GM23248 (cell line): ENCODE measurements at regions not wholly inside any gene's neighbourhood (a gene's known extent, or its start where the extent isn't known, plus 50 kb on each side); places are given as distances from the start of the nearest gene placed in this dataset.

Experiments
- DNase-seq: peaks from one replicate; pipeline ENCODE4 v3.0.0-alpha.2; 2015
- H2AFZ ChIP-seq: fragments of 200-600 bp; sonication (generic); 2 replicates; pipeline ENCODE4 v1.6.1; 2016; ENCODE audit warnings: antibody characterized with exemption
- H3F3A ChIP-seq: fragments of 200-600 bp; sonication (generic); 2 replicates; pipeline ENCODE4 v1.6.1; 2016; ENCODE audit warnings: mild to moderate bottlenecking, antibody characterized with exemption, mixed run types; ENCODE audit not compliant: insufficient read depth
- H3K27ac ChIP-seq: fragments of 200-600 bp; sonication (generic); 2 replicates; pipeline ENCODE4 v1.5.1; 2016; ENCODE audit warnings: mild to moderate bottlenecking
- H3K27me3 ChIP-seq: fragments of 200-600 bp; sonication (generic); replicated peaks from 2 replicates; pipeline ENCODE4 v1.6.1; 2016; ENCODE audit warnings: mild to moderate bottlenecking; ENCODE audit not compliant: insufficient read depth
- H3K36me3 ChIP-seq: fragments of 200-600 bp; sonication (generic); 2 replicates; pipeline ENCODE4 v1.6.1; 2016; ENCODE audit warnings: low read depth, mild to moderate bottlenecking
- H3K4me1 ChIP-seq: fragments of 200-600 bp; sonication (generic); 2 replicates; pipeline ENCODE4 v1.6.1; 2016; ENCODE audit warnings: mild to moderate bottlenecking; ENCODE audit not compliant: insufficient read depth
- H3K4me2 ChIP-seq: fragments of 200-600 bp; sonication (generic); one replicate; pipeline ENCODE4 v1.6.1; 2016; ENCODE audit warnings: mild to moderate bottlenecking; ENCODE audit not compliant: unreplicated experiment
- H3K4me3 ChIP-seq: fragments of 200-600 bp; sonication (generic); 2 replicates; pipeline ENCODE4 v1.5.1; 2016; ENCODE audit warnings: mild to moderate bottlenecking
- H3K79me2 ChIP-seq: fragments of 200-600 bp; sonication (generic); 2 replicates; pipeline ENCODE4 v1.6.1; 2016; ENCODE audit warnings: mild to moderate bottlenecking; ENCODE audit not compliant: insufficient read depth
- H3K9ac ChIP-seq: fragments of 200-600 bp; sonication (generic); 2 replicates; pipeline ENCODE4 v1.6.1; 2016; ENCODE audit warnings: mild to moderate bottlenecking
- H3K9me2 ChIP-seq: fragments of 200-600 bp; sonication (generic); 2 replicates; pipeline ENCODE4 v1.6.1; 2016; ENCODE audit warnings: mixed run types, mild to moderate bottlenecking, moderate library complexity; ENCODE audit not compliant: insufficient read depth
- H3K9me3 ChIP-seq: fragments of 200-600 bp; sonication (generic); one replicate; pipeline ENCODE4 v1.6.1; 2017; ENCODE audit warnings: low read depth
- H4K20me1 ChIP-seq: fragments of 200-600 bp; sonication (generic); 2 replicates; pipeline ENCODE4 v1.6.0; 2016; ENCODE audit not compliant: insufficient read depth
- EZH2 ChIP-seq: fragments of 200-600 bp; sonication (generic); IDR thresholded peaks from 2 replicates; pipeline ENCODE4 v1.6.1; 2018; ENCODE audit warnings: antibody characterized with exemption, mild to moderate bottlenecking; ENCODE audit not compliant: insufficient read depth, poor library complexity, severe bottlenecking
- EZH2phosphoT487 ChIP-seq: fragments of 200-600 bp; sonication (generic); IDR thresholded peaks from 2 replicates; pipeline ENCODE4 v1.6.1; 2018; ENCODE audit warnings: antibody characterized with exemption, moderate library complexity, mild to moderate bottlenecking, low read depth; ENCODE audit not compliant: insufficient read depth
- WGBS, 2 experiments: methylation state at CpG; one replicate each; pipeline ENCODE4 v1.1.6; 2015 to 2017; ENCODE audit warnings: low lambda C conversion rate in 2 of 2, low coverage in 1 of 2; ENCODE audit errors: missing lambda C conversion rate in 2 of 2; 5-methylcytosine and 5-hydroxymethylcytosine counted together
- in situ Hi-C: fragments of 300-500 bp; cut with MboI; formaldehyde crosslinking; loops from 2 replicates; pipeline ENCODE4 v1.15.0; 2020

DNA sequence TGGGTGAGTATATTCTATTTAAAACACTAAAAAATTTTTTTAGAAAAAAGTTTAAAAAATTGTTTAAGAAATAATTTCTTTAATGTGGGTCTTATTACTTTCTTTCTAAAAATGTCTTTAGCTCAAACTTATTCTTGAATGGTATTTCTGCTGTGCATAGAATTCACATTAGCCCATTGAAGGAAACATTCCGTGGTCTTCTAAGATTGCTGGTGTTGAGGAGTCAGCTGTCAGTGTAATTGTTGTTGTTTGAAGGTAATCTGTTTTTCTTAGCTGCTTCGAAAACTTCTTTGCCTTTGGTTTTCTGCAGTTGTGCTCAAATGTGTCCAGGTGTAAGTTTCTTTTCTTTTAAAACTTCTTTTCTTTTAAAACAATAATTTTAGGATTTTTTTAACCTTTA, 85.4 kb upstream of the KLF12 start:
- DNase-seq: no peak
- no peaks in the 10 kb centered on the region for H3K36me3 ChIP-seq
- no peaks in the 10 kb centered on the region for H3K9me3 ChIP-seq
- no peak overlapping the region for H3K4me2 ChIP-seq
- no peak overlapping the region for H3K4me3 ChIP-seq
- H3F3A ChIP-seq: peaks cover 18% of the 10 kb centered on the region
- no peaks in the 10 kb centered on the region for H3K79me2 ChIP-seq
- WGBS, 2 experiments: 83 to 86% methylated on average over 2 of the region's 2 CpGs
- H3K27me3 ChIP-seq: no peaks in the 10 kb centered on the region
- H3K27ac ChIP-seq: no peak overlapping the region
- H3K4me1 ChIP-seq: peaks cover 32% of the 10 kb centered on the region
- no peaks in the 10 kb centered on the region for H4K20me1 ChIP-seq
- TF ChIP-seq EZH2phosphoT487 (no peak), EZH2 (no peak)
- no peaks in the 10 kb centered on the region for H3K9me2 ChIP-seq
- in situ Hi-C loops: no loop called here
- no peak overlapping the region for H2AFZ ChIP-seq
- no peak overlapping the region for H3K9ac ChIP-seq

- TF ChIP-seq EZH2 (no peak), EZH2phosphoT487 (no peak)
- peaks cover 32% of the 10 kb centered on the region for H3K4me1 ChIP-seq
- no peaks in the 10 kb centered on the region; the same call in 1 of the 2 replicates for H3K9me2 ChIP-seq
- no peak overlapping the region for H3K4me3 ChIP-seq
- DNase-seq: no peak
- no peaks in the 10 kb centered on the region for H4K20me1 ChIP-seq
- no peaks in the 10 kb centered on the region for H3K27me3 ChIP-seq
- in situ Hi-C loops: no loop called here
- H3K4me2 ChIP-seq: no peak overlapping the region
- WGBS, 2 experiments: 80 to 84% methylated on average over 7 of the region's 7 CpGs
- peak overlapping the region; percentile 40 for H2AFZ ChIP-seq
- H3K9ac ChIP-seq: no peak overlapping the region
- no peaks in the 10 kb centered on the region for H3K9me3 ChIP-seq
- H3K27ac ChIP-seq: no peak overlapping the region
- no peaks in the 10 kb centered on the region for H3K79me2 ChIP-seq
- no peaks in the 10 kb centered on the region for H3K36me3 ChIP-seq
- peaks cover 18% of the 10 kb centered on the region for H3F3A ChIP-seq
Measured at GRCh38 chr13:74218291-74218690, 84.1 kb upstream of the KLF12 start.

- Histone ChIP-seq H3K9me3 (no peaks in the 10 kb centered on the region), H3K27ac (peak overlapping the region; percentile 16; the same call in 1 of the 2 replicates), H3F3A (peaks cover 18% of the 10 kb centered on the region), H3K36me3 (no peaks in the 10 kb centered on the region), H4K20me1 (no peaks in the 10 kb centered on the region), H2AFZ (peak overlapping the region; percentile 40), H3K4me2 (no peak overlapping the region), H3K4me3 (no peak overlapping the region), H3K9me2 (no peaks in the 10 kb centered on the region; the same call in 1 of the 2 replicates), H3K9ac (no peak overlapping the region), H3K79me2 (no peaks in the 10 kb centered on the region), H3K4me1 (peaks cover 32% of the 10 kb centered on the region), H3K27me3 (no peaks in the 10 kb centered on the region)
- 34 to 46% methylated on average over 1 of the region's 1 CpG for WGBS, 2 experiments
- no peak for TF ChIP-seq EZH2phosphoT487
- TF ChIP-seq EZH2: no peak
- in situ Hi-C loops: no loop called here
- DNase-seq: peak; percentile 67
Measured at GRCh38 chr13:74217811-74218210, 83.6 kb upstream of the KLF12 start.

DNA sequence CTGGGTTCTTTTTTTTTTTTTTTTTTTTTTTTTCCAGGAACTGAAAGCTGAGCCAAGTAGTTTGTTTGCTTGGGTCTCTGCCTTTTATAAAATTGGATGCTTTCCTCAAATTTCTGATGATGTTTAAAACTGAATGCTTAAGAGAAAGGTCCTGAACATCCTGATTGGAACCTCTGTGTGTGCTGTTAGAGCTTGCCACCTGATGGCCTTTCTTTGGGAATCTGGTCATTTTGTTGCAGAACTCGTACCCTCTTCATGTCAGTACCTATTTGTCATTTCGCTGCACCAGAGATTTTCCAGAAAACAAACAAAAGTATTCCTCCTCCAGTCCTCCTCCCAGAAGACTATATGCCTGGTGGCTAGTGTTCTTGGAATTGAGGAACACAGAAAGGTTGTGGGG, 81.2 kb upstream of the KLF12 start:
- no peaks in the 10 kb centered on the region for H3K79me2 ChIP-seq
- no peaks in the 10 kb centered on the region for H3K27me3 ChIP-seq
- H3K27ac ChIP-seq: no peak overlapping the region
- no peak for TF ChIP-seq EZH2
- TF ChIP-seq EZH2phosphoT487: no peak
- DNase-seq: no peak
- in situ Hi-C loops: no loop called here
- no peak overlapping the region for H3K4me2 ChIP-seq
- 87 to 89% methylated on average over 2 of the region's 2 CpGs for WGBS, 2 experiments
- no peaks in the 10 kb centered on the region; the same call in 1 of the 2 replicates for H3K9me2 ChIP-seq
- no peaks in the 10 kb centered on the region for H3K9me3 ChIP-seq
- H3K9ac ChIP-seq: no peak overlapping the region
- H3K36me3 ChIP-seq: no peaks in the 10 kb centered on the region
- H3F3A ChIP-seq: peaks cover 35% of the 10 kb centered on the region
- no peak overlapping the region for H2AFZ ChIP-seq
- H3K4me1 ChIP-seq: peaks cover 42% of the 10 kb centered on the region
- no peak overlapping the region for H3K4me3 ChIP-seq
- no peaks in the 10 kb centered on the region for H4K20me1 ChIP-seq

- no peaks in the 10 kb centered on the region; the same call in 1 of the 2 replicates for H3K9me2 ChIP-seq
- no peak overlapping the region for H2AFZ ChIP-seq
- H3K36me3 ChIP-seq: no peaks in the 10 kb centered on the region
- H3K9me3 ChIP-seq: no peaks in the 10 kb centered on the region
- no peak overlapping the region for H3K27ac ChIP-seq
- no peak overlapping the region for H3K4me3 ChIP-seq
- H3K4me1 ChIP-seq: peaks cover 43% of the 10 kb centered on the region
- H3K27me3 ChIP-seq: no peaks in the 10 kb centered on the region
- in situ Hi-C loops: no loop called here
- no peak for DNase-seq
- no peak overlapping the region for H3K4me2 ChIP-seq
- no peak overlapping the region for H3K9ac ChIP-seq
- 87 to 89% methylated on average over 5 of the region's 5 CpGs for WGBS, 2 experiments
- H4K20me1 ChIP-seq: no peaks in the 10 kb centered on the region
- peaks cover 45% of the 10 kb centered on the region for H3F3A ChIP-seq
- TF ChIP-seq EZH2: no peak
- TF ChIP-seq EZH2phosphoT487: no peak
- H3K79me2 ChIP-seq: no peaks in the 10 kb centered on the region
Measured at GRCh38 chr13:74214321-74214720, 80.1 kb upstream of the KLF12 start.
